ENCODE measurements at regions not wholly inside any gene's neighbourhood (a gene's known extent, or its start where the extent isn't known, plus 50 kb on each side); places are given as distances from the start of the nearest gene placed in this dataset.

GRCh38 chr2:225781991-225782390, 382.5 kb downstream of the NYAP2 start:
- TF ChIP-seq CTCF (IDR thresholded peaks at IDR 0.05; ENCODE audit: insufficient read depth, low read length, poor library complexity, severe bottlenecking), result no peak
- no peak overlapping the region for H3K4me3 ChIP-seq (replicated peaks; ENCODE audit: low read depth, low read length)
- no peak for DNase-seq (ENCODE audit: extremely low read depth, insufficient read length)
- no peaks in the 10 kb centered on the region for H3K27me3 ChIP-seq (replicated peaks; ENCODE audit: control insufficient read depth, insufficient read depth, low read length)
- H3K36me3 ChIP-seq (ENCODE audit: control insufficient read depth, insufficient read depth, low read length), result no peaks in the 10 kb centered on the region

- Histone ChIP-seq H3K36me3 (ENCODE audit: control insufficient read depth, insufficient read depth, low read length) (no peaks in the 10 kb centered on the region), H3K27me3 (replicated peaks; ENCODE audit: control insufficient read depth, insufficient read depth, low read length) (no peaks in the 10 kb centered on the region), H3K4me3 (replicated peaks; ENCODE audit: low read depth, low read length) (no peak overlapping the region)
- DNase-seq (ENCODE audit: extremely low read depth, insufficient read length), result no peak
- TF ChIP-seq CTCF (IDR thresholded peaks at IDR 0.05; ENCODE audit: insufficient read depth, low read length, poor library complexity, severe bottlenecking), result no peak
These were observed 381.6 kb downstream of the NYAP2 start for GRCh38 chr2:225781145-225781544.

- H3K4me3 ChIP-seq (replicated peaks; ENCODE audit: low read depth, low read length), result no peak overlapping the region
- no peak for TF ChIP-seq CTCF (IDR thresholded peaks at IDR 0.05; ENCODE audit: insufficient read depth, low read length, poor library complexity, severe bottlenecking)
- H3K27me3 ChIP-seq (replicated peaks; ENCODE audit: control insufficient read depth, insufficient read depth, low read length), result no peaks in the 10 kb centered on the region
- H3K36me3 ChIP-seq (ENCODE audit: control insufficient read depth, insufficient read depth, low read length), result no peaks in the 10 kb centered on the region
- no peak for DNase-seq (ENCODE audit: extremely low read depth, insufficient read length)
These were observed 380.3 kb downstream of the NYAP2 start for GRCh38 chr2:225779829-225780228.

- Histone ChIP-seq H3K27me3 (replicated peaks; ENCODE audit: control insufficient read depth, insufficient read depth, low read length) (no peaks in the 10 kb centered on the region), H3K4me3 (replicated peaks; ENCODE audit: low read depth, low read length) (no peak overlapping the region), H3K36me3 (ENCODE audit: control insufficient read depth, insufficient read depth, low read length) (no peaks in the 10 kb centered on the region)
- DNase-seq (ENCODE audit: extremely low read depth, insufficient read length), result no peak
- no peak for TF ChIP-seq CTCF (IDR thresholded peaks at IDR 0.05; ENCODE audit: insufficient read depth, low read length, poor library complexity, severe bottlenecking)
These were observed 373.6 kb downstream of the NYAP2 start for GRCh38 chr2:225773148-225773547.

- no peak for TF ChIP-seq CTCF (IDR thresholded peaks at IDR 0.05; ENCODE audit: insufficient read depth, low read length, poor library complexity, severe bottlenecking)
- no peaks in the 10 kb centered on the region for H3K36me3 ChIP-seq (ENCODE audit: control insufficient read depth, insufficient read depth, low read length)
- H3K27me3 ChIP-seq (replicated peaks; ENCODE audit: control insufficient read depth, insufficient read depth, low read length), result no peaks in the 10 kb centered on the region
- no peak for DNase-seq (ENCODE audit: extremely low read depth, insufficient read length)
- H3K4me3 ChIP-seq (replicated peaks; ENCODE audit: low read depth, low read length), result no peak overlapping the region
These were observed 372.2 kb downstream of the NYAP2 start for GRCh38 chr2:225771701-225772100.

GRCh38 chr2:225768741-225769140, 369.2 kb downstream of the NYAP2 start:
- Histone ChIP-seq H3K27me3 (replicated peaks; ENCODE audit: control insufficient read depth, insufficient read depth, low read length) (no peaks in the 10 kb centered on the region), H3K4me3 (replicated peaks; ENCODE audit: low read depth, low read length) (no peak overlapping the region), H3K36me3 (ENCODE audit: control insufficient read depth, insufficient read depth, low read length) (no peaks in the 10 kb centered on the region)
- DNase-seq (ENCODE audit: extremely low read depth, insufficient read length), result no peak
- no peak for TF ChIP-seq CTCF (IDR thresholded peaks at IDR 0.05; ENCODE audit: insufficient read depth, low read length, poor library complexity, severe bottlenecking)

Measured in GM06990 (cell line).